SK-N-SH (cell line): ENCODE measurements at regions not wholly inside any gene's neighbourhood (a gene's known extent, or its start where the extent isn't known, plus 50 kb on each side); places are given as distances from the start of the nearest gene placed in this dataset.

Experiments used
- CTCF ChIA-PET: fragments of 300-600, 350-600 bp; formaldehyde crosslinking; extraction: SDS; loops from one replicate; lab custom pipeline; 2021; lab: Yijun Ruan, JAX
- POLR2A ChIA-PET: fragments of 350-600 bp; sonication (Branson Sonifier 250); formaldehyde crosslinking; extraction: SDS; loops from one replicate; lab custom pipeline; 2020; ENCODE audit warnings: antibody characterized with exemption, inconsistent platforms; lab: Yijun Ruan, JAX
- DNase-seq: peaks from one replicate; pipeline ENCODE4 v3.0.0; 2012
- H2AFZ ChIP-seq: fragments of 200-600 bp; sonication (generic); 2 replicates; pipeline ENCODE4 v1.8.1; 2016; ENCODE audit warnings: antibody characterized with exemption, mild to moderate bottlenecking, low read depth
- H3F3A ChIP-seq: fragments of 200-600 bp; sonication (generic); replicated peaks from 2 replicates; pipeline ENCODE3; 2016; ENCODE audit warnings: antibody characterized with exemption, mild to moderate bottlenecking; ENCODE audit not compliant: insufficient read depth
- H3K27ac ChIP-seq, 2 experiments: fragments of 200-500 bp in 1 of 2; fragments of 200-600 bp in 1 of 2; sonication (Bioruptor generic) in 1 of 2; sonication (generic), shearing (Covaris generic) in 1 of 2; 2 replicates each; pipeline versions ENCODE4 v1.5.1 to v1.6.1; 2014 to 2016; ENCODE audit warnings: low read depth in 2 of 2, inconsistent platforms in 1 of 2, low read length in 1 of 2, mild to moderate bottlenecking in 1 of 2, mixed read lengths in 1 of 2
- H3K27me3 ChIP-seq: fragments of 200-600 bp; sonication (generic), shearing (Covaris generic); 2 replicates; pipeline ENCODE4 v1.6.1; 2016; ENCODE audit warnings: mixed run types; ENCODE audit not compliant: insufficient read depth
- H3K36me3 ChIP-seq, 2 experiments: fragments of 200-500 bp in 1 of 2; fragments of 200-600 bp in 1 of 2; sonication (Bioruptor generic) in 1 of 2; sonication (generic) in 1 of 2; replicated peaks in 1 of 2; 2 replicates each; pipeline versions ENCODE3 to v1.5.1; 2014 to 2016; ENCODE audit warnings: low read length in 1 of 2, mild to moderate bottlenecking in 1 of 2; ENCODE audit not compliant: insufficient read depth in 2 of 2, control insufficient read depth in 1 of 2
- H3K4me1 ChIP-seq, 2 experiments: fragments of 200-500 bp in 1 of 2; fragments of 200-600 bp in 1 of 2; sonication (Bioruptor generic) in 1 of 2; sonication (generic), shearing (Covaris generic) in 1 of 2; 2 replicates each; pipeline versions ENCODE4 v1.5.1 to v1.6.1; 2014 to 2016; ENCODE audit warnings: low read depth in 1 of 2, low read length in 1 of 2, mixed run types in 1 of 2; ENCODE audit not compliant: insufficient read depth in 2 of 2, control insufficient read depth in 1 of 2
- H3K4me2 ChIP-seq: fragments of 200-600 bp; sonication (generic), shearing (Covaris generic); 2 replicates; pipeline ENCODE4 v1.6.1; 2017; ENCODE audit warnings: mixed run types
- H3K4me3 ChIP-seq, 2 experiments: fragments of 200-500 bp in 1 of 2; fragments of 200-600 bp in 1 of 2; sonication (Bioruptor generic) in 1 of 2; sonication (generic), shearing (Covaris generic) in 1 of 2; 2 replicates each; pipeline versions ENCODE4 v1.5.1 to v1.8.1; 2014 to 2016; ENCODE audit warnings: low read depth in 2 of 2, inconsistent platforms in 1 of 2, low read length in 1 of 2, mild to moderate bottlenecking in 1 of 2, mixed read lengths in 1 of 2, moderate library complexity in 1 of 2
- H3K79me2 ChIP-seq: fragments of 200-600 bp; sonication (generic); 2 replicates; pipeline ENCODE4 v1.8.1; 2017; ENCODE audit warnings: mild to moderate bottlenecking; ENCODE audit not compliant: insufficient read depth
- H3K9ac ChIP-seq: fragments of 200-600 bp; sonication (generic); 2 replicates; pipeline ENCODE4 v1.6.1; 2017; ENCODE audit warnings: mixed run types
- H3K9me2 ChIP-seq: fragments of 200-600 bp; sonication (generic); 2 replicates; pipeline ENCODE4 v1.6.1; 2017; ENCODE audit warnings: mixed run types
- H3K9me3 ChIP-seq: fragments of 200-600 bp; sonication (generic); 2 replicates; pipeline ENCODE4 v1.6.1; 2017; ENCODE audit warnings: mixed run types, mild to moderate bottlenecking, moderate library complexity
- H4K20me1 ChIP-seq: fragments of 200-600 bp; sonication (generic); 2 replicates; pipeline ENCODE4 v1.6.1; 2017; ENCODE audit warnings: mild to moderate bottlenecking, mixed run types; ENCODE audit not compliant: insufficient read depth
- CHD2 ChIP-seq: fragments of 150-350 bp; IDR thresholded peaks from 2 replicates; pipeline ENCODE4 v1.6.1; 2018; ENCODE audit warnings: low read length; ENCODE audit not compliant: partially characterized antibody
- EZH2phosphoT487 ChIP-seq: fragments of 200-600 bp; sonication (generic); IDR thresholded peaks from 2 replicates; pipeline ENCODE4 v1.6.1; 2017; ENCODE audit warnings: low read depth, mixed run types, mild to moderate bottlenecking, antibody characterized with exemption, moderate library complexity, borderline replicate concordance
- GATA2 ChIP-seq: sonication (generic); formaldehyde crosslinking; IDR thresholded peaks from 2 replicates; pipeline ENCODE4 v1.5.0; 2020; ENCODE audit warnings: mild to moderate bottlenecking, missing genetic modification reagents
- MEF2A ChIP-seq: IDR thresholded peaks from 2 replicates; pipeline ENCODE4 v1.4.0; 2012; ENCODE audit warnings: low read depth, borderline replicate concordance
- MXI1 ChIP-seq: IDR thresholded peaks from 2 replicates; pipeline ENCODE4 v1.6.1; 2012; ENCODE audit warnings: mild to moderate bottlenecking, low read depth, low read length, improper control_type of control experiment
- NFIC ChIP-seq: IDR thresholded peaks from 2 replicates; pipeline ENCODE4 v1.4.0; 2012; ENCODE audit warnings: borderline replicate concordance
- POLR2AphosphoS5 ChIP-seq: IDR thresholded peaks from 2 replicates; pipeline ENCODE4 v1.6.1; 2012; ENCODE audit warnings: low read depth, low read length
- RAD21 ChIP-seq: IDR thresholded peaks from 2 replicates; pipeline ENCODE4 v1.6.1; 2012; ENCODE audit warnings: mild to moderate bottlenecking, low read length
- RFX5 ChIP-seq: IDR thresholded peaks from 2 replicates; pipeline ENCODE4 v1.6.1; 2012; ENCODE audit warnings: mild to moderate bottlenecking, improper control_type of control experiment, low read length
- SMC3 ChIP-seq: IDR thresholded peaks from 2 replicates; pipeline ENCODE4 v1.6.1; 2012; ENCODE audit warnings: low read depth, low read length, improper control_type of control experiment
- TAF1 ChIP-seq: IDR thresholded peaks from 2 replicates; pipeline ENCODE4 v1.6.1; 2012; ENCODE audit warnings: low read depth, mild to moderate bottlenecking, low read length, moderate library complexity, borderline replicate concordance
- TCF12 ChIP-seq: IDR thresholded peaks from 2 replicates; pipeline ENCODE4 v1.4.0; 2012
- TEAD4 ChIP-seq: IDR thresholded peaks from 2 replicates; pipeline ENCODE4 v1.4.0; 2012; ENCODE audit warnings: mild to moderate bottlenecking, borderline replicate concordance; ENCODE audit not compliant: insufficient read depth
- WGBS: methylation state at CpG from one replicate; pipeline ENCODE4 v1.1.6; 2017; ENCODE audit warnings: low lambda C conversion rate; 5-methylcytosine and 5-hydroxymethylcytosine counted together
- TF ChIP-seq, protein P1 (sequence below): IDR thresholded peaks from 2 replicates; pipeline ENCODE4; 2012
- TF ChIP-seq, protein P2 (sequence below): fragments of 150-350 bp; IDR thresholded peaks from 2 replicates; pipeline ENCODE4 v1.6.1; 2017; ENCODE audit warnings: antibody characterized with exemption, low read length, low read depth, borderline replicate concordance
- TF ChIP-seq, protein P3 (sequence below): IDR thresholded peaks from 2 replicates; pipeline ENCODE4 v1.4.0; 2012; ENCODE audit warnings: low read depth
- TF ChIP-seq, protein P4 (sequence below): IDR thresholded peaks from 2 replicates; pipeline ENCODE4 v1.6.1; 2012; ENCODE audit warnings: mild to moderate bottlenecking, low read depth, low read length, moderate library complexity
- TF ChIP-seq, protein P5 (sequence below): fragments of 200-600 bp; sonication (generic); IDR thresholded peaks from 2 replicates; pipeline ENCODE4 v1.6.1; 2017; ENCODE audit warnings: antibody characterized with exemption, mild to moderate bottlenecking, moderate library complexity

DNA sequence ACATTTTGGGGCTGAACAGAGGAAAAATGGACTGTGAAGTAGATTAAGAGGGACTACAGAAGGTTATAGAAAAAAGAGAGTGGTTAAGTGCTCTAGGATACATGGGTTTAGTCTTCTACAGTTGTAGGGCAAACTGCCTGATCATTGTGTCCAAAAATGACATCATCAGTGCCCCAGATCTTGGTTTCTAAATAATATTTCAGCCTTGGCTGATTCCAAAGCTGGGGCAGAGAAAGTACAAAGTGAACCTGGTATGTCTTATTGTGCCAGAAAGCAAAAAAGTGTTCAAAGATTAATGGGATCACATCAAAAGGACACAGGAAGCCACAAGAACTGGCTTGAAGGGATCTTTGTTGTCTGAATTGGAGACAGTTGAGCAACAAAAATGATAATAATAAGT is 97.1 kb upstream of the ZNF521 start:
- Histone ChIP-seq H3K27me3 (no peaks in the 10 kb centered on the region), H4K20me1 (no peaks in the 10 kb centered on the region), H3F3A (no peaks in the 10 kb centered on the region), H3K79me2 (no peaks in the 10 kb centered on the region), H2AFZ (no peak overlapping the region), H3K27ac (no peak overlapping the region), H3K9me2 (no peaks in the 10 kb centered on the region), H3K4me2 (no peak overlapping the region), H3K4me3 (no peak overlapping the region), H3K9ac (no peak overlapping the region), H3K9me3 (no peaks in the 10 kb centered on the region), H3K36me3 (no peaks in the 10 kb centered on the region), H3K4me1 (0 out of 4 replicates have a peak, but pooled peaks cover 0 to 2% of the 10 kb centered on the region in 2 experiments)
- POLR2A ChIA-PET: no interaction called here
- CTCF ChIA-PET: no interaction called here
- TF ChIP-seq, protein P1, sequence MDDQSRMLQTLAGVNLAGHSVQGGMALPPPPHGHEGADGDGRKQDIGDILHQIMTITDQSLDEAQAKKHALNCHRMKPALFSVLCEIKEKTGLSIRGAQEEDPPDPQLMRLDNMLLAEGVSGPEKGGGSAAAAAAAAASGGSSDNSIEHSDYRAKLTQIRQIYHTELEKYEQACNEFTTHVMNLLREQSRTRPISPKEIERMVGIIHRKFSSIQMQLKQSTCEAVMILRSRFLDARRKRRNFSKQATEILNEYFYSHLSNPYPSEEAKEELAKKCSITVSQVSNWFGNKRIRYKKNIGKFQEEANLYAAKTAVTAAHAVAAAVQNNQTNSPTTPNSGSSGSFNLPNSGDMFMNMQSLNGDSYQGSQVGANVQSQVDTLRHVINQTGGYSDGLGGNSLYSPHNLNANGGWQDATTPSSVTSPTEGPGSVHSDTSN: no peak
- TF ChIP-seq SMC3 (no peak), RAD21 (no peak), TEAD4 (no peak), MXI1 (no peak)
- TF ChIP-seq, protein P2, sequence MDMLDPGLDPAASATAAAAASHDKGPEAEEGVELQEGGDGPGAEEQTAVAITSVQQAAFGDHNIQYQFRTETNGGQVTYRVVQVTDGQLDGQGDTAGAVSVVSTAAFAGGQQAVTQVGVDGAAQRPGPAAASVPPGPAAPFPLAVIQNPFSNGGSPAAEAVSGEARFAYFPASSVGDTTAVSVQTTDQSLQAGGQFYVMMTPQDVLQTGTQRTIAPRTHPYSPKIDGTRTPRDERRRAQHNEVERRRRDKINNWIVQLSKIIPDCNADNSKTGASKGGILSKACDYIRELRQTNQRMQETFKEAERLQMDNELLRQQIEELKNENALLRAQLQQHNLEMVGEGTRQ: no peak
- TF ChIP-seq, protein P3, sequence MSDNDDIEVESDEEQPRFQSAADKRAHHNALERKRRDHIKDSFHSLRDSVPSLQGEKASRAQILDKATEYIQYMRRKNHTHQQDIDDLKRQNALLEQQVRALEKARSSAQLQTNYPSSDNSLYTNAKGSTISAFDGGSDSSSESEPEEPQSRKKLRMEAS: no peak
- no peak for DNase-seq

DNA sequence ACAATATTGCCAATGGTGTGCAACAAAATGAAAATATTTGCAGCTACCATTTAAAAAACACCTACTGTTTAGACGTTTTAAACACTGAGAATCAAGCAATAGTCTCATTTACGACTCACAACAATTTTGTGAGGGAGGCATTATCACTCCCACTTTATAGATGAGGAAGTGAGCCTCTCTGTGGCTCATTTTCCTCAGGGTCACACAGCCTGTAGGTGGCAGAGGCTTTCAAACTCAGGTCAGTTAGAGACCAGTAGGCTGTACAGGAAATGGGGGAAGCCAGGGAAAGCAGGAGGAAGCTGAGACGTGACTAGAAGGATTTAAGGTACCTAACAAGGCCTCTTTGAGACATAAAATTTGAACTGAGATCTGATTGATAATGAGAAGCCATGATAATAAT is 95.0 kb upstream of the ZNF521 start:
- ChIA-PET CTCF (no interaction called here), POLR2A (no interaction called here)
- Histone ChIP-seq H3K4me2 (no peak overlapping the region), H3K4me1 (no peaks in the 10 kb centered on the region), H3F3A (no peaks in the 10 kb centered on the region), H3K36me3 (no peaks in the 10 kb centered on the region), H3K27ac (no peak overlapping the region), H4K20me1 (no peaks in the 10 kb centered on the region), H3K9me2 (no peaks in the 10 kb centered on the region), H3K9me3 (no peaks in the 10 kb centered on the region), H3K27me3 (no peaks in the 10 kb centered on the region), H3K79me2 (no peaks in the 10 kb centered on the region), H3K9ac (no peak overlapping the region), H2AFZ (no peak overlapping the region), H3K4me3 (no peak overlapping the region)
- 53% methylated on average over 3 of the region's 3 CpGs for WGBS
- DNase-seq: no peak
- TF ChIP-seq TCF12 (no peak), NFIC (no peak), EZH2phosphoT487 (no peak), RAD21 (no peak), CHD2 (no peak), TAF1 (no peak), POLR2AphosphoS5 (no peak), GATA2 (CRISPR knock-in tag) (no peak), MEF2A (no peak), MXI1 (no peak), RFX5 (no peak)
- TF ChIP-seq, protein P4, sequence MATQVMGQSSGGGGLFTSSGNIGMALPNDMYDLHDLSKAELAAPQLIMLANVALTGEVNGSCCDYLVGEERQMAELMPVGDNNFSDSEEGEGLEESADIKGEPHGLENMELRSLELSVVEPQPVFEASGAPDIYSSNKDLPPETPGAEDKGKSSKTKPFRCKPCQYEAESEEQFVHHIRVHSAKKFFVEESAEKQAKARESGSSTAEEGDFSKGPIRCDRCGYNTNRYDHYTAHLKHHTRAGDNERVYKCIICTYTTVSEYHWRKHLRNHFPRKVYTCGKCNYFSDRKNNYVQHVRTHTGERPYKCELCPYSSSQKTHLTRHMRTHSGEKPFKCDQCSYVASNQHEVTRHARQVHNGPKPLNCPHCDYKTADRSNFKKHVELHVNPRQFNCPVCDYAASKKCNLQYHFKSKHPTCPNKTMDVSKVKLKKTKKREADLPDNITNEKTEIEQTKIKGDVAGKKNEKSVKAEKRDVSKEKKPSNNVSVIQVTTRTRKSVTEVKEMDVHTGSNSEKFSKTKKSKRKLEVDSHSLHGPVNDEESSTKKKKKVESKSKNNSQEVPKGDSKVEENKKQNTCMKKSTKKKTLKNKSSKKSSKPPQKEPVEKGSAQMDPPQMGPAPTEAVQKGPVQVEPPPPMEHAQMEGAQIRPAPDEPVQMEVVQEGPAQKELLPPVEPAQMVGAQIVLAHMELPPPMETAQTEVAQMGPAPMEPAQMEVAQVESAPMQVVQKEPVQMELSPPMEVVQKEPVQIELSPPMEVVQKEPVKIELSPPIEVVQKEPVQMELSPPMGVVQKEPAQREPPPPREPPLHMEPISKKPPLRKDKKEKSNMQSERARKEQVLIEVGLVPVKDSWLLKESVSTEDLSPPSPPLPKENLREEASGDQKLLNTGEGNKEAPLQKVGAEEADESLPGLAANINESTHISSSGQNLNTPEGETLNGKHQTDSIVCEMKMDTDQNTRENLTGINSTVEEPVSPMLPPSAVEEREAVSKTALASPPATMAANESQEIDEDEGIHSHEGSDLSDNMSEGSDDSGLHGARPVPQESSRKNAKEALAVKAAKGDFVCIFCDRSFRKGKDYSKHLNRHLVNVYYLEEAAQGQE: no peak
- TF ChIP-seq, protein P2: no peak
- TF ChIP-seq, protein P5, sequence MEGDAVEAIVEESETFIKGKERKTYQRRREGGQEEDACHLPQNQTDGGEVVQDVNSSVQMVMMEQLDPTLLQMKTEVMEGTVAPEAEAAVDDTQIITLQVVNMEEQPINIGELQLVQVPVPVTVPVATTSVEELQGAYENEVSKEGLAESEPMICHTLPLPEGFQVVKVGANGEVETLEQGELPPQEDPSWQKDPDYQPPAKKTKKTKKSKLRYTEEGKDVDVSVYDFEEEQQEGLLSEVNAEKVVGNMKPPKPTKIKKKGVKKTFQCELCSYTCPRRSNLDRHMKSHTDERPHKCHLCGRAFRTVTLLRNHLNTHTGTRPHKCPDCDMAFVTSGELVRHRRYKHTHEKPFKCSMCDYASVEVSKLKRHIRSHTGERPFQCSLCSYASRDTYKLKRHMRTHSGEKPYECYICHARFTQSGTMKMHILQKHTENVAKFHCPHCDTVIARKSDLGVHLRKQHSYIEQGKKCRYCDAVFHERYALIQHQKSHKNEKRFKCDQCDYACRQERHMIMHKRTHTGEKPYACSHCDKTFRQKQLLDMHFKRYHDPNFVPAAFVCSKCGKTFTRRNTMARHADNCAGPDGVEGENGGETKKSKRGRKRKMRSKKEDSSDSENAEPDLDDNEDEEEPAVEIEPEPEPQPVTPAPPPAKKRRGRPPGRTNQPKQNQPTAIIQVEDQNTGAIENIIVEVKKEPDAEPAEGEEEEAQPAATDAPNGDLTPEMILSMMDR: no peak
